ENCODE measurements at regions not wholly inside any gene's neighbourhood (a gene's known extent, or its start where the extent isn't known, plus 50 kb on each side); places are given as distances from the start of the nearest gene placed in this dataset.
"Not testable (repeated sequence)": the region's sequence is repeated elsewhere in the genome, so short reads cannot be mapped to it uniquely, and the experiment has no call there.

- no peak for ATAC-seq
These were observed 158.0 kb downstream of the MMUT start for GRCh38 chr6:49305010-49305409.

DNA sequence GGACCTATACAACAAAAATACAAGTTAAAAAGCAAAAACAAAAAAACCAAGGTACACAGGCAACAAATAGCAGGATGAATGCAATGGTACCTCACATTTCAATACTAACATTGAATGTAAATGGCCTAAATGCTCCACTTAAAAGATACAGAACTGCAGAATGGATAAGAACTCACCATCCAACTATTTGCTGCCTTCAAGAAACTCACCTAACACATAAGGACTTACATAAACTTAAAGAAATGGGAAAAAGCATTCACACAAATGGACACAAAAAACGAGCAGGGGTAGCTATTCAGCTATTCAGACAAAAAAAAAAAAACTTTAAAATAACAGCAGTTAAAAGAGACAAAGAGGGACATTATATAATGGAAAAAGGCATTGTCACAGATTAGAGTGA lies 158.7 kb downstream of the MMUT start:
- intact Hi-C loops (cut with DNase I); H3K4me3 ChIP-seq; H3K36me3 ChIP-seq; H3K27ac ChIP-seq; H3K27me3 ChIP-seq; ATAC-seq; DNase-seq; H3K9me3 ChIP-seq; H3K4me1 ChIP-seq: not testable (repeated sequence)

More at GRCh38 chr6:49305010-49305409, 158.0 kb downstream of the MMUT start:
- Histone ChIP-seq H3K27me3 (no peaks in the 10 kb centered on the region), H3K9me3 (no peaks in the 10 kb centered on the region), H3K4me3 (no peak overlapping the region), H3K27ac (no peak overlapping the region), H3K36me3 (no peaks in the 10 kb centered on the region), H3K4me1 (no peaks in the 10 kb centered on the region)
- intact Hi-C loops (cut with DNase I): no loop called here
- no peak for TF ChIP-seq CTCF (IDR thresholded peaks at IDR 0.05)
- DNase-seq: no peak

DNA sequence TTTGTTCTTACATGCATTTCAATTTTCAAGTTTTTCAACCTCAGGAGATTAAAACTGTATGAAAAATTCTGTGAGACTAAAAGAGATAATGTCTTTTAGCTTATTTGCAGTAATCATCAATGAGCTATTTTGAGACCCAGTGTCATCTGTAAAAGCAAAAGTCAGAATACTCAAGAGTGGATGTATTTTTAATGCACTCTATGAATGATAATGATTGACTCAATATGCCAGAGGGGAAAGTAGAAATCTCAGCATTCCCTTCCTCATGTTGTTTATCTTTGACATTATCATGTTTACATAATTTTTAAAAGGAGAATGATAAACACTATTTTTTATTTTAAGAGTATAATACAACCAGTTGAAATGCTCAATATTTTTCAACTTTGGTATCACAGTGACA lies 162.1 kb downstream of the MMUT start:
- TF ChIP-seq CTCF (IDR thresholded peaks at IDR 0.05): no peak
- intact Hi-C loops (cut with DNase I): no loop called here
- no peak for ATAC-seq

DNA sequence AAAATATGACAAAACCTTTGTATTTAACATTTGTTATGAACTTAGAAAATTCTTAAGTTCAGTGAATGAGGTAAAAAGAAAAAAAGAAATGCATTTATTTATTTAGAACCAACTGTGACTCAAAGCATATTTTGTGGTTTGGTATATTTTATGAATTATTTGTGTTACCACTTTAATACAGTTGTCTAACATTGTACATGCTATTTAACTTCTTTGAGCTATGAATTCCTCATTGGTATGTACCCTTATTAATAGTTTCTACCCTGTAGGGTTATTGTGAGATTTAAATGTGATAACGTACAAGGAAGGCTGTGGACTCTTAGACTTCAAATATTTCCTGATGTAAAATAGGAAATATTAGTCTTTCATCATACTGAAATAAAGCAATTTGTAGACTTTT lies 162.6 kb downstream of the MMUT start:
- intact Hi-C loops (cut with DNase I): no loop called here
- TF ChIP-seq CTCF (IDR thresholded peaks at IDR 0.05): no peak
- H3K4me3 ChIP-seq: no peak overlapping the region
- no peaks in the 10 kb centered on the region for H3K9me3 ChIP-seq
- H3K4me1 ChIP-seq: no peaks in the 10 kb centered on the region
- H3K36me3 ChIP-seq: no peaks in the 10 kb centered on the region
- no peak for ATAC-seq
- H3K27ac ChIP-seq: no peak overlapping the region
- H3K27me3 ChIP-seq: no peaks in the 10 kb centered on the region
- DNase-seq: no peak

More for the DNA sequence above, 162.1 kb downstream of the MMUT start:
- no peaks in the 10 kb centered on the region for H3K4me1 ChIP-seq
- no peak for DNase-seq
- H3K36me3 ChIP-seq: no peaks in the 10 kb centered on the region
- H3K27ac ChIP-seq: no peak overlapping the region
- H3K4me3 ChIP-seq: no peak overlapping the region
- H3K9me3 ChIP-seq: no peaks in the 10 kb centered on the region
- H3K27me3 ChIP-seq: no peaks in the 10 kb centered on the region

DNA sequence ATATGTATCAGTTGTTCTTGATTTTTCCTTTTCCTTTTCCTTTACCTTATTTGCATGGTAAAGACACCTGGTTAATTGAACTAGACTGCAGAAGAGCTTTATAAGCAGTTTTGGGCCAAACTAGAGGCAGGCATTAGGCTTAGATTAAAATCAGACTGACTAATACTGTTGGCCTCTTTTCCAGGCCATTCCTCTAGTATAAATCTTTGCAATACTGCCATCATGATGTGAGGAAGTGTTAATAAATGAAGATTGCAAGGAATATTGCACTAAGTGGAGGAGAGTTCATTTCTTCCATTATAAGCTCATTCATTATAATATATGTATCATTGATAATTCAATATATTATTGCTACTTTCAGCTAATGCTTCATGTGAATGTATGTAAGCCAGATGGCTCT lies 163.8 kb downstream of the MMUT start:
- intact Hi-C loops (cut with DNase I): no loop called here
- Histone ChIP-seq H3K9me3 (no peaks in the 10 kb centered on the region), H3K36me3 (no peaks in the 10 kb centered on the region), H3K27me3 (no peaks in the 10 kb centered on the region), H3K4me3 (no peak overlapping the region), H3K4me1 (no peaks in the 10 kb centered on the region), H3K27ac (no peak overlapping the region)
- ATAC-seq (no peak), DNase-seq (no peak)
- no peak for TF ChIP-seq CTCF (IDR thresholded peaks at IDR 0.05)

DNA sequence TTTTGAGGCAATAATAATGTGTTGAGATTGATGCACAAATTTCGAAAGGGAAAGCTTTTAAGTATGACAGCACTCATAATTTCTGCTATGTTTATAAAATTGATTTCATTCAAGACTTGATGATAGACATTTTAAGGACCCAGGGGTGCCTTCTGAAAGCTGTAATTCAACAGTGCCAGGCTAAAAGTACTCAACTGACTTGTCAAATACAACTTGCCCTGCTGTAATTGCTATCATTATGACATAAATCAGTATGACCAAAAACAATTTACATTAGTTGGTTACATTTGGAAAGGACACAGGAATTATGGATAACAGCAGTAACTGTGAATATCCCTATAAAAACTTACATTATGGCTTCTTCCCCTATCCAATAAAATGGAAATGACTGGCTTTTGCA lies 178.9 kb downstream of the MMUT start:
- DNase-seq: no peak
- intact Hi-C loops (cut with DNase I): no loop called here
- no peak for ATAC-seq
- Histone ChIP-seq H3K4me3 (no peak overlapping the region), H3K36me3 (no peaks in the 10 kb centered on the region), H3K27ac (no peak overlapping the region), H3K9me3 (no peaks in the 10 kb centered on the region), H3K4me1 (no peaks in the 10 kb centered on the region), H3K27me3 (no peaks in the 10 kb centered on the region)
- no peak for TF ChIP-seq CTCF (IDR thresholded peaks at IDR 0.05)

GRCh38 chr6:49274809-49275769 lies 188.0 kb downstream of the MMUT start:
- H3K4me1 ChIP-seq; H3K36me3 ChIP-seq; DNase-seq; H3K9me3 ChIP-seq; intact Hi-C loops (cut with DNase I); H3K27me3 ChIP-seq; ATAC-seq; H3K27ac ChIP-seq; H3K4me3 ChIP-seq: not testable (repeated sequence)
